CD4-positive, alpha-beta T cell treated with Interleukin-2 at 100 ng/mL for 4 hours (primary cell): ENCODE measurements at regions not wholly inside any gene's neighbourhood (a gene's known extent, or its start where the extent isn't known, plus 50 kb on each side); places are given as distances from the start of the nearest gene placed in this dataset.

Experiments used
- DNase-seq: peaks from one replicate; pipeline ENCODE4 v3.0.0-alpha.2; 2020; ENCODE audit warnings: low spot score

DNA sequence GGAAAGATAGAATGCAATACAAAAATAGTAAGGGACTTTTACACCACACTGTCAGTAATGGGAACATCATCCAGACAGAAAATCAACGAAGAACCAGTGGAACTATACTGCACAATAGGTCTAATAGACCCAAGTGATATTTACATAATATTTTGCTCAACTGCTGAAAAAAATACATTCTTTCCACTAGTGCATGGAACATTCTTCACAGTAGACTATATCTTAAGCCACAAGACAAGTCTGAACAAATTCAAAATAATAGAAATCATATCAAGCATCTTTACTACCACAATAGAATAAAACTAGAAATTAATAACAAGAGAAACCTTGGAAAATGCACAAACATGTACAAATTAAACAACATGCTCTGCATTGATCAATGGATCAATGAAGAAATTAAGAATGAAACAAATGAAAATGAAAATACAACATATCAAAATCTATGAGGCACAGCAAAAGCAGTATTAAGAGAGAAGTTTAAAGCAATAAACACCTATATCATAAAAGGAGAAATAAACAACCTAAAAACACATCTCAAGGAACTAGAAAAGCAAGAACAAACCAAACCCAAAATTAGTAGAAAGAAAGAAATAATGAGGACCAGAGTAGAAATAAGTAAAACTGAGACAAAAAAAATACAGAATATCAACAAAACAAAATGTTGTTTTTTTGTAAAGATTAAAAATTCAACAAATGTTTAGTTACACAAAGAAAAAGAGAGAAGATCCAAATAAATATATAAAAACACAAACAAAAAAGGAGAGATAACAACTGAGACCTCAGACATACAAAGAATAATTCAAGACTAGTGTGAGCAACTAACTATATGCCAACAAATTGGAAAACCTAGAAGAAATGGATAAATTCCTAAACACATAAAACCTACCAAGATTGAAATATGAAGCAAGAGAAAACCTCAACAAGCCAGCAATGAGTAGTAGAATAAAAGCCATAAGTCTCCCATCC lies 51.5 kb upstream of the ANTXR2 start:
- no peak for DNase-seq
